ENCODE measurements at regions not wholly inside any gene's neighbourhood (a gene's known extent, or its start where the extent isn't known, plus 50 kb on each side); places are given as distances from the start of the nearest gene placed in this dataset.

DNA sequence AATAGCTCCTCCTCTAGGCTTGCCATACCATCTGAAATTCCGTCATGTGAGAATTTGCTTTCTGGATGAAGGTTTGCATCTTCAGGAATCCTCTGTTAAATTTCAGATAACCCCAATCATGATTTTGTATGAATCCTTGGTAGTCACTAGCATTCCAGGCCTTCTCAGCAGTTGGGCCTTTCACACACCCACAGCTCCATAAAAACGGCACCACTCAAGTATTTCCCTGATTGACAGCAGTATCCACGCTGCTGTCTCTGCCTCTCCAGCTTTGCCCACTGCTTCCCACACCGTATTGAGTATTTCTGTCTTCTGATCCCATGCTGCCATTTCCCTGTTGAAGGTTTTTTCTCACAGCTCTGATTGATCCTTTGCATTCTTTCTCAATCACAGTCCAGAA, 208.7 kb upstream of the NCAM1 start:
- H3K27ac Mint-ChIP-seq, result no peak overlapping the region
- WGBS (ENCODE audit: insufficient coverage), result 80% methylated on average over 4 of the region's 4 CpGs

DNA sequence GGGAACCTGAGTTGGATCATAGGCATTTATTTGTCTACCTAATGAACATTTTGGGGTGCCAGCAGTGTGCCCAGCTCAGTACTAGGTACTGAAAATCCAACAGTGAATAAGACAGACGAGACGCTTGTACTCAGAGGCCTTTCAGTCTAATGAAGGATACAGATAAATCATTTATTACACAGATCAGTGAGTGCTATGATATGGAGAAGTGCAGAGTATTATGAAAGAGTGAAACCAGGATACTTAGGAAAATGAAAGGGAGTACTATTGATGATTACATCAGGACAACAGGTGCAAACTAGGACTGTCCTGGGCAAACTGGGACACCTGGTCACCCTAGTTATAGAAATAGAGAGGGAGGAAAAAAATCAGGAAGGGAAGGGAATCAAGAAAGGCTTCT, 207.5 kb upstream of the NCAM1 start:
- no peaks in the 10 kb centered on the region for H3K4me1 ChIP-seq (ENCODE audit: control insufficient read depth, insufficient read depth, low read length)
- Mint-ChIP-seq H3K27me3 (ENCODE audit: low read depth in 2 of 2) (peaks cover 17 to 18% of the 10 kb centered on the region in 2 donors), H3K4me1 (no peaks in the 10 kb centered on the region), H3K4me3 (no peak overlapping the region), H3K9me3 (no peaks in the 10 kb centered on the region), H3K27ac (no peak overlapping the region), H3K36me3 (no peaks in the 10 kb centered on the region)
- no peaks in the 10 kb centered on the region for H3K9me3 ChIP-seq (ENCODE audit: control insufficient read depth, insufficient read depth, low read length)
- DNase-seq (no peak), ATAC-seq (no peak)
- no peaks in the 10 kb centered on the region for H3K36me3 ChIP-seq (ENCODE audit: control insufficient read depth, insufficient read depth, low read length)
- intact Hi-C loops (cut with micrococcal nuclease), result loop anchor here (10.0 kb wide), 1 partner anchor 59 kb away; no protein-coding TSS in a partner anchor
- no peak overlapping the region for H3K4me3 ChIP-seq (ENCODE audit: low read length)
- WGBS (ENCODE audit: insufficient coverage), result 100% methylated on average over 1 of the region's 2 CpGs
- TF ChIP-seq, protein P1, sequence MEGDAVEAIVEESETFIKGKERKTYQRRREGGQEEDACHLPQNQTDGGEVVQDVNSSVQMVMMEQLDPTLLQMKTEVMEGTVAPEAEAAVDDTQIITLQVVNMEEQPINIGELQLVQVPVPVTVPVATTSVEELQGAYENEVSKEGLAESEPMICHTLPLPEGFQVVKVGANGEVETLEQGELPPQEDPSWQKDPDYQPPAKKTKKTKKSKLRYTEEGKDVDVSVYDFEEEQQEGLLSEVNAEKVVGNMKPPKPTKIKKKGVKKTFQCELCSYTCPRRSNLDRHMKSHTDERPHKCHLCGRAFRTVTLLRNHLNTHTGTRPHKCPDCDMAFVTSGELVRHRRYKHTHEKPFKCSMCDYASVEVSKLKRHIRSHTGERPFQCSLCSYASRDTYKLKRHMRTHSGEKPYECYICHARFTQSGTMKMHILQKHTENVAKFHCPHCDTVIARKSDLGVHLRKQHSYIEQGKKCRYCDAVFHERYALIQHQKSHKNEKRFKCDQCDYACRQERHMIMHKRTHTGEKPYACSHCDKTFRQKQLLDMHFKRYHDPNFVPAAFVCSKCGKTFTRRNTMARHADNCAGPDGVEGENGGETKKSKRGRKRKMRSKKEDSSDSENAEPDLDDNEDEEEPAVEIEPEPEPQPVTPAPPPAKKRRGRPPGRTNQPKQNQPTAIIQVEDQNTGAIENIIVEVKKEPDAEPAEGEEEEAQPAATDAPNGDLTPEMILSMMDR (IDR thresholded peaks at IDR 0.05), result no peak
- no peaks in the 10 kb centered on the region for H3K27me3 ChIP-seq (ENCODE audit: control insufficient read depth, insufficient read depth, low read length)
- no peak overlapping the region for H3K27ac ChIP-seq (ENCODE audit: low read length)

More for the DNA sequence above, 208.7 kb upstream of the NCAM1 start:
- no peak for DNase-seq
- Histone ChIP-seq H3K36me3 (ENCODE audit: control insufficient read depth, insufficient read depth, low read length) (no peaks in the 10 kb centered on the region), H3K4me3 (ENCODE audit: low read length) (no peak overlapping the region), H3K9me3 (ENCODE audit: control insufficient read depth, insufficient read depth, low read length) (no peaks in the 10 kb centered on the region), H3K27me3 (ENCODE audit: control insufficient read depth, insufficient read depth, low read length) (no peaks in the 10 kb centered on the region), H3K27ac (ENCODE audit: low read length) (no peak overlapping the region), H3K4me1 (ENCODE audit: control insufficient read depth, insufficient read depth, low read length) (no peaks in the 10 kb centered on the region)
- no peak overlapping the region for H3K4me3 Mint-ChIP-seq
- H3K36me3 Mint-ChIP-seq, result no peaks in the 10 kb centered on the region
- intact Hi-C loops (cut with micrococcal nuclease), result loop anchor here (10.0 kb wide), 1 partner anchor 58 kb away; no protein-coding TSS in a partner anchor
- ATAC-seq, result no peak
- TF ChIP-seq, protein P1 (IDR thresholded peaks at IDR 0.05), result no peak
- no peaks in the 10 kb centered on the region for H3K4me1 Mint-ChIP-seq
- peaks cover 21 to 29% of the 10 kb centered on the region in 2 donors for H3K27me3 Mint-ChIP-seq (ENCODE audit: low read depth in 2 of 2)
- no peaks in the 10 kb centered on the region for H3K9me3 Mint-ChIP-seq

DNA sequence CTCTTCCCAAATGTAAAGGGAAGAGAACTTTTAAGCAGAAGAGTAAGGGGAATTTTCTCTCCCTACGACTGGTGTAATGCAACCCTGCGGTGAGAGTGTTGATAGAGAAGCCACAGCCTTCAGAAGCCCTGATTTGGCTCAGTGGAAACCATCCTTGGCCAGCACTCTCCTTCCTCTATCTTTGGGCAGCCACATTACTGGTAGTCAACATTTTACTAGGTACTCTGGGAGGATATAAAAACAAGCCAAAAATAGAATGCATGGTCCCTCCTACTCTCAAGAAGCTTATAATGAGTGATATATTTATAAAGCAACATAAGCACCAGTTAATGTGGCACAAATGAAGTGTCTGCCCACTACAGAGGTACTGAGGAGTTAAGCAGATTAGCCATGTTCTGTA, 201.8 kb upstream of the NCAM1 start:
- Mint-ChIP-seq H3K4me1 (peaks cover 0 to 3% of the 10 kb centered on the region in 2 donors), H3K9me3 (no peaks in the 10 kb centered on the region), H3K36me3 (no peaks in the 10 kb centered on the region), H3K27ac (no peak overlapping the region), H3K4me3 (no peak overlapping the region), H3K27me3 (ENCODE audit: low read depth in 2 of 2) (peaks cover 19 to 22% of the 10 kb centered on the region in 2 donors)
- Histone ChIP-seq H3K36me3 (ENCODE audit: control insufficient read depth, insufficient read depth, low read length) (no peaks in the 10 kb centered on the region), H3K4me3 (ENCODE audit: low read length) (no peak overlapping the region), H3K4me1 (ENCODE audit: control insufficient read depth, insufficient read depth, low read length) (no peaks in the 10 kb centered on the region), H3K9me3 (ENCODE audit: control insufficient read depth, insufficient read depth, low read length) (no peaks in the 10 kb centered on the region), H3K27me3 (ENCODE audit: control insufficient read depth, insufficient read depth, low read length) (no peaks in the 10 kb centered on the region), H3K27ac (ENCODE audit: low read length) (no peak overlapping the region)
- TF ChIP-seq, protein P1 (IDR thresholded peaks at IDR 0.05), result no peak
- intact Hi-C loops (cut with micrococcal nuclease), result loop anchor here (10.0 kb wide), 1 partner anchor 65 kb away; no protein-coding TSS in a partner anchor
- no peak for DNase-seq
- 80% methylated on average over 1 of the region's 2 CpGs for WGBS (ENCODE audit: insufficient coverage)
- no peak for ATAC-seq

DNA sequence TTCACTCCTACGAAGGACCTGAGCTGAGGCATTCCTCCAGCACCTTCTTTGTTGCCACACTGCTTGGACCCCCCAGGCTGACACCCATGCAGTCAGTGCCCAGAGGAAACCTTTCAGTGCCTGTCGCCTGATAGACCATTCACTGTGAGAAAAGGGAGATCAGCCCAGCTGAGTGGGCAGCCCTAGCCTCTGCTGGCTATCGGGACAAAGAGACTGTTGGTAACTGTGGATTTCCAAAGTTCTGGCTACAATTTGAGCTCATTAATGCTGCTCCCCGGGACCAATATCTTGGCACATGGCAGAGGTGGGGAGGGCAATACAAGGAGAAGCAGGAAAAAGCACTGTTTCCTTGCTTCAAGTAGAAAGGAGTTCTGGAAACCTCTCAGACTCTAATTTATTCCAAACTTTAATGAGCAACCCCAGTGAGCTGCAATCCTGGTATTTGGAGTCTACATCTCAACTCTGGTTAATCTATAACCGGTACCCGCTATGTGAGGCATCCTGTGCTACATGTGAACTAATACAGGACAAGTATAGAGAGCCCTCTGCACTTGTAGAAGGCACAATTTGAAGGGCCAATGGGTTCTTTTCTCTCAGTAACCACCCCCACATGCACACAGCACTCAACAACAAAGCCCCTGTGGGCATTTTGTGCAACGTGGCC, 200.7 kb upstream of the NCAM1 start:
- intact Hi-C loops (cut with micrococcal nuclease), result no loop called here

More for the DNA sequence above, 200.7 kb upstream of the NCAM1 start:
- H3K27me3 Mint-ChIP-seq (ENCODE audit: low read depth in 2 of 2), result peaks cover 13 to 23% of the 10 kb centered on the region in 2 donors
- DNase-seq (no peak), ATAC-seq (no peak)
- 79% methylated on average over 7 of the region's 7 CpGs for WGBS (ENCODE audit: insufficient coverage)
- H3K9me3 Mint-ChIP-seq, result no peaks in the 10 kb centered on the region
- H3K27ac Mint-ChIP-seq, result no peak overlapping the region
- Histone ChIP-seq H3K9me3 (ENCODE audit: control insufficient read depth, insufficient read depth, low read length) (no peaks in the 10 kb centered on the region), H3K27ac (ENCODE audit: low read length) (no peak overlapping the region), H3K27me3 (ENCODE audit: control insufficient read depth, insufficient read depth, low read length) (no peaks in the 10 kb centered on the region), H3K4me3 (ENCODE audit: low read length) (no peak overlapping the region), H3K4me1 (ENCODE audit: control insufficient read depth, insufficient read depth, low read length) (no peaks in the 10 kb centered on the region), H3K36me3 (ENCODE audit: control insufficient read depth, insufficient read depth, low read length) (no peaks in the 10 kb centered on the region)
- no peaks in the 10 kb centered on the region for H3K36me3 Mint-ChIP-seq
- TF ChIP-seq, protein P1 (IDR thresholded peaks at IDR 0.05), result no peak
- H3K4me1 Mint-ChIP-seq, result peaks cover 0 to 3% of the 10 kb centered on the region in 2 donors
- H3K4me3 Mint-ChIP-seq, result no peak overlapping the region

All from natural killer cell (primary cell).